Trophoblast cell (in vitro differentiated cells and primary cell): ENCODE measurements at regions not wholly inside any gene's neighbourhood (a gene's known extent, or its start where the extent isn't known, plus 50 kb on each side); places are given as distances from the start of the nearest gene placed in this dataset.

Experiments used
- DNase-seq, 2 donors: peaks; one replicate each; pipeline ENCODE4 v3.0.0-alpha.2; 2016
- H2AFZ ChIP-seq: 2 replicates; pipeline ENCODE4 v1.6.1; 2013; ENCODE audit warnings: low read length, moderate library complexity, mild to moderate bottlenecking; ENCODE audit not compliant: insufficient read depth, poor library complexity
- H2AK5ac ChIP-seq: 2 replicates; pipeline ENCODE4 v1.6.1; 2013; ENCODE audit warnings: mild to moderate bottlenecking, low read length
- H2BK120ac ChIP-seq: 2 replicates; pipeline ENCODE4 v1.6.1; 2013; ENCODE audit warnings: low read length, mild to moderate bottlenecking, moderate library complexity; ENCODE audit not compliant: insufficient read depth, poor library complexity
- H2BK12ac ChIP-seq: 2 replicates; pipeline ENCODE4 v1.6.1; 2013; ENCODE audit warnings: mild to moderate bottlenecking, low read length, moderate library complexity
- H2BK5ac ChIP-seq: 2 replicates; pipeline ENCODE4 v1.6.1; 2013; ENCODE audit warnings: low read length, low read depth, moderate library complexity, mild to moderate bottlenecking; ENCODE audit not compliant: poor library complexity
- H3K14ac ChIP-seq: 2 replicates; pipeline ENCODE4 v1.6.1; 2013; ENCODE audit warnings: mild to moderate bottlenecking, low read length
- H3K18ac ChIP-seq: 2 replicates; pipeline ENCODE4 v1.6.1; 2013; ENCODE audit warnings: mild to moderate bottlenecking, low read length
- H3K23ac ChIP-seq: 2 replicates; pipeline ENCODE4 v1.6.1; 2013; ENCODE audit warnings: low read length
- H3K27ac ChIP-seq: 2 replicates; pipeline ENCODE4 v1.5.1; 2013; ENCODE audit warnings: low read depth, mild to moderate bottlenecking, inconsistent platforms, low read length, moderate library complexity
- H3K27me3 ChIP-seq: 2 replicates; pipeline ENCODE4 v1.6.1; 2013; ENCODE audit warnings: inconsistent platforms, mild to moderate bottlenecking, low read length, moderate library complexity; ENCODE audit not compliant: insufficient read depth
- H3K36me3 ChIP-seq, 2 experiments: 1 replicate in 1 of 2; 2 replicates in 1 of 2; pipeline ENCODE4 v1.6.1; 2013; ENCODE audit warnings: low read length in 2 of 2, mild to moderate bottlenecking in 2 of 2, moderate library complexity in 1 of 2; ENCODE audit not compliant: insufficient read depth in 2 of 2, control insufficient read depth in 1 of 2
- H3K4ac ChIP-seq: 2 replicates; pipeline ENCODE4 v1.6.1; 2013; ENCODE audit warnings: low read depth, mild to moderate bottlenecking, low read length, moderate library complexity
- H3K4me1 ChIP-seq, 2 experiments: 1 replicate in 1 of 2; 2 replicates in 1 of 2; pipeline ENCODE4 v1.6.1; 2013; ENCODE audit warnings: low read length in 2 of 2, mild to moderate bottlenecking in 2 of 2, moderate library complexity in 1 of 2; ENCODE audit not compliant: insufficient read depth in 2 of 2, control insufficient read depth in 1 of 2
- H3K4me2 ChIP-seq: 2 replicates; pipeline ENCODE4 v1.6.1; 2013; ENCODE audit warnings: inconsistent platforms, mild to moderate bottlenecking, low read length, moderate library complexity
- H3K4me3 ChIP-seq: 2 replicates; pipeline ENCODE4 v1.5.1; 2013; ENCODE audit warnings: mild to moderate bottlenecking, low read depth, low read length, inconsistent platforms
- H3K79me1 ChIP-seq: one replicate; pipeline ENCODE4 v1.6.1; 2013; ENCODE audit warnings: low read length
- H3K79me2 ChIP-seq: 2 replicates; pipeline ENCODE4 v1.6.1; 2013; ENCODE audit warnings: low read length, mild to moderate bottlenecking; ENCODE audit not compliant: control insufficient read depth, insufficient read depth, poor library complexity
- H3K9ac ChIP-seq: 2 replicates; pipeline ENCODE4 v1.6.1; 2013; ENCODE audit warnings: mild to moderate bottlenecking, low read length
- H3K9me3 ChIP-seq: 2 replicates; pipeline ENCODE4 v1.6.1; 2013; ENCODE audit warnings: low read depth, mild to moderate bottlenecking, control low read depth, inconsistent platforms, low read length; ENCODE audit not compliant: insufficient read depth
- H4K12ac ChIP-seq: 2 replicates; pipeline ENCODE4 v1.6.1; 2013; ENCODE audit warnings: low read depth, mild to moderate bottlenecking, low read length, moderate library complexity
- H4K8ac ChIP-seq: 2 replicates; pipeline ENCODE4 v1.6.1; 2013; ENCODE audit warnings: low read depth, mild to moderate bottlenecking, low read length, moderate library complexity
- H4K91ac ChIP-seq: one replicate; pipeline ENCODE4 v1.6.1; 2013; ENCODE audit warnings: low read depth, mild to moderate bottlenecking, low read length, moderate library complexity
- WGBS: extraction: QIAGEN DNeasy Blood & Tissue Kit; methylation state at CpG from one replicate; pipeline ENCODE4 v1.1.7; 2013; ENCODE audit warnings: missing lambda C conversion rate; ENCODE audit not compliant: insufficient read length, insufficient coverage; ENCODE audit errors: extremely low coverage; 5-methylcytosine and 5-hydroxymethylcytosine counted together

- no peaks in the 10 kb centered on the region for H3K36me3 ChIP-seq
- no CpG with 5 or more reads among the region's 2 CpGs for WGBS
These were observed 756.0 kb upstream of the ADGRL2 start for GRCh38 chr1:81044708-81045107.

GRCh38 chr1:81042225-81042624 is 758.5 kb upstream of the ADGRL2 start:
- no CpG with 5 or more reads among the region's 1 CpG for WGBS
- Histone ChIP-seq H3K79me2 (no peaks in the 10 kb centered on the region), H3K4me3 (no peak overlapping the region), H3K27me3 (no peaks in the 10 kb centered on the region), H3K14ac (no peak overlapping the region), H3K27ac (no peak overlapping the region), H2BK12ac (no peak overlapping the region), H2BK120ac (no peak overlapping the region), H4K12ac (no peak overlapping the region), H3K79me1 (no peaks in the 10 kb centered on the region), H2AFZ (no peak overlapping the region), H3K4ac (no peak overlapping the region), H3K36me3 (no peaks in the 10 kb centered on the region), H3K4me2 (no peak overlapping the region), H3K4me1 (no peaks in the 10 kb centered on the region), H4K91ac (no peak overlapping the region), H3K9ac (no peak overlapping the region), H2BK5ac (no peak overlapping the region), H4K8ac (no peak overlapping the region), H2AK5ac (no peak overlapping the region), H3K9me3 (no peaks in the 10 kb centered on the region), H3K23ac (no peak overlapping the region), H3K18ac (no peak overlapping the region)
- DNase-seq = no peak

More at GRCh38 chr1:81044708-81045107, 756.0 kb upstream of the ADGRL2 start:
- Histone ChIP-seq H3K4me3 (no peak overlapping the region), H3K14ac (no peak overlapping the region), H3K4me1 (no peaks in the 10 kb centered on the region), H3K9me3 (no peaks in the 10 kb centered on the region), H2AK5ac (no peak overlapping the region), H2BK120ac (no peak overlapping the region), H2BK12ac (no peak overlapping the region), H3K4me2 (no peak overlapping the region), H3K79me2 (no peaks in the 10 kb centered on the region), H3K18ac (no peak overlapping the region), H3K27me3 (no peaks in the 10 kb centered on the region), H4K91ac (no peak overlapping the region), H3K4ac (no peak overlapping the region), H3K79me1 (no peaks in the 10 kb centered on the region), H4K8ac (no peak overlapping the region), H4K12ac (no peak overlapping the region), H3K23ac (no peak overlapping the region), H2AFZ (no peak overlapping the region), H3K9ac (no peak overlapping the region), H2BK5ac (no peak overlapping the region), H3K27ac (no peak overlapping the region)
- DNase-seq = no peak

- no peaks in the 10 kb centered on the region for H3K36me3 ChIP-seq
- no peak overlapping the region for H3K9ac ChIP-seq
- H3K9me3 ChIP-seq = no peaks in the 10 kb centered on the region
- no peak for DNase-seq
- H3K23ac ChIP-seq = no peak overlapping the region
- no peak overlapping the region for H3K27ac ChIP-seq
- no peak overlapping the region for H3K14ac ChIP-seq
- no peak overlapping the region for H2BK5ac ChIP-seq
- H3K79me2 ChIP-seq = no peaks in the 10 kb centered on the region
- no peak overlapping the region for H2BK12ac ChIP-seq
- H3K4me1 ChIP-seq = no peaks in the 10 kb centered on the region
- no peaks in the 10 kb centered on the region for H3K27me3 ChIP-seq
- no peak overlapping the region for H3K4me2 ChIP-seq
- H2AFZ ChIP-seq = no peak overlapping the region
- WGBS = no CpG with 5 or more reads among the region's 1 CpG
- no peak overlapping the region for H2BK120ac ChIP-seq
- H3K18ac ChIP-seq = no peak overlapping the region
- no peak overlapping the region for H4K91ac ChIP-seq
- no peaks in the 10 kb centered on the region for H3K79me1 ChIP-seq
- H4K8ac ChIP-seq = no peak overlapping the region
- H3K4ac ChIP-seq = no peak overlapping the region
- no peak overlapping the region for H2AK5ac ChIP-seq
- H3K4me3 ChIP-seq = no peak overlapping the region
- H4K12ac ChIP-seq = no peak overlapping the region
These were observed 766.4 kb upstream of the ADGRL2 start for GRCh38 chr1:81034291-81034690.

- Histone ChIP-seq H3K36me3 (no peaks in the 10 kb centered on the region), H3K27ac (no peak overlapping the region), H2AFZ (no peak overlapping the region), H3K18ac (no peak overlapping the region), H3K23ac (no peak overlapping the region), H4K8ac (no peak overlapping the region), H3K27me3 (no peaks in the 10 kb centered on the region), H3K4me1 (no peaks in the 10 kb centered on the region), H3K4me2 (no peak overlapping the region), H3K9me3 (no peaks in the 10 kb centered on the region), H3K9ac (no peak overlapping the region), H4K12ac (no peak overlapping the region), H3K4ac (no peak overlapping the region), H3K79me2 (no peaks in the 10 kb centered on the region), H2BK5ac (no peak overlapping the region), H4K91ac (no peak overlapping the region), H3K14ac (no peak overlapping the region), H2BK120ac (no peak overlapping the region), H3K4me3 (no peak overlapping the region), H2AK5ac (no peak overlapping the region), H3K79me1 (no peaks in the 10 kb centered on the region), H2BK12ac (no peak overlapping the region)
- WGBS = no CpG with 5 or more reads among the region's 5 CpGs
- DNase-seq = no peak
These were observed 767.7 kb upstream of the ADGRL2 start for GRCh38 chr1:81032973-81033425.
